B cell (primary cell): ENCODE measurements at regions not wholly inside any gene's neighbourhood (a gene's known extent, or its start where the extent isn't known, plus 50 kb on each side); places are given as distances from the start of the nearest gene placed in this dataset.

ENCODE experiments used
- ATAC-seq: fragments of 200-7000 bp; cut with Tn5 transposase; one replicate; pipeline ENCODE4 v1.10.0; 2021; ENCODE audit warnings: low read depth, mild to moderate bottlenecking, moderate number of reproducible peaks, moderate library complexity
- CTCF ChIA-PET: fragments of 350-600 bp; sonication (Branson Sonifier 250); formaldehyde crosslinking; loops from one replicate; lab custom pipeline; 2021; ENCODE audit warnings: antibody characterized with exemption, inconsistent platforms; lab: Charles Lee
- POLR2A ChIA-PET: fragments of 350-600 bp; sonication (Branson Sonifier 250); formaldehyde crosslinking; loops from one replicate; lab custom pipeline; 2021; ENCODE audit warnings: antibody characterized with exemption; lab: Charles Lee
- DNase-seq: peaks from one replicate; pipeline ENCODE4 v3.0.0; 2013
- H2AFZ ChIP-seq: 2 replicates; pipeline ENCODE4 v1.6.1; 2012; ENCODE audit warnings: mild to moderate bottlenecking, low read depth, low read length; ENCODE audit not compliant: insufficient read depth, poor library complexity, severe bottlenecking
- H3K27ac ChIP-seq, 2 donors: 1 replicate in 1 of 2; 2 replicates in 1 of 2; pipeline ENCODE4 v1.5.1; 2012 to 2013; ENCODE audit warnings: low read length in 2 of 2, mild to moderate bottlenecking in 2 of 2, moderate library complexity in 1 of 2
- H3K27me3 ChIP-seq, 4 experiments: fragments of 200-600 bp in 1 of 4; sonication (generic) in 1 of 4; replicated peaks in 1 of 4; 1 replicate in 2 of 4; 2 replicates in 2 of 4; pipeline versions ENCODE4 v1.6.1 to v1.7.0; 2013 to 2016; ENCODE audit warnings: low read length in 3 of 4, mild to moderate bottlenecking in 2 of 4, mixed read lengths in 1 of 4, moderate library complexity in 1 of 4; ENCODE audit not compliant: insufficient read depth in 4 of 4, control insufficient read depth in 3 of 4; ENCODE audit errors: control extremely low read depth in 1 of 4
- H3K36me3 ChIP-seq, 2 experiments: replicated peaks in 1 of 2; 1 replicate in 1 of 2; 2 replicates in 1 of 2; pipeline versions ENCODE4 v1.6.1 to v1.7.1; 2013; ENCODE audit warnings: low read length in 1 of 2; ENCODE audit not compliant: insufficient read depth in 2 of 2, control insufficient read depth in 1 of 2; ENCODE audit errors: control extremely low read depth in 1 of 2, extremely low read depth in 1 of 2
- H3K4me1 ChIP-seq, 2 donors: fragments of 200-600 bp in 1 of 2; sonication (generic) in 1 of 2; 1 replicate in 1 of 2; 2 replicates in 1 of 2; pipeline versions ENCODE4 v1.5.1 to v1.6.1; 2013 to 2017; ENCODE audit warnings: low read length in 2 of 2; ENCODE audit not compliant: control insufficient read depth in 2 of 2, insufficient read depth in 2 of 2
- H3K4me2 ChIP-seq: replicated peaks from 2 replicates; pipeline ENCODE3; 2012; ENCODE audit warnings: mild to moderate bottlenecking, low read depth, low read length; ENCODE audit not compliant: poor library complexity, severe bottlenecking
- H3K4me3 ChIP-seq, 5 experiments: fragments of 200-600 bp in 1 of 5; sonication (generic) in 1 of 5; 1 replicate in 3 of 5; 2 replicates in 2 of 5; pipeline versions ENCODE4 v1.5.1 to v1.7.0; 2011 to 2016; ENCODE audit warnings: low read length in 4 of 5, mild to moderate bottlenecking in 4 of 5, low read depth in 2 of 5, control low read depth in 1 of 5, moderate library complexity in 1 of 5; ENCODE audit not compliant: insufficient read depth in 1 of 5; ENCODE audit errors: control extremely low read depth in 1 of 5, extremely low read depth in 1 of 5
- H3K79me2 ChIP-seq: fragments of 200-600 bp; sonication (generic); one replicate; pipeline ENCODE4 v1.6.0; 2016; ENCODE audit warnings: low read length; ENCODE audit not compliant: control insufficient read depth, insufficient read depth
- H3K9ac ChIP-seq: fragments of 200-600 bp; sonication (generic); 2 replicates; pipeline ENCODE4 v1.6.1; 2017; ENCODE audit warnings: mild to moderate bottlenecking, low read length, moderate library complexity
- H3K9me3 ChIP-seq, 3 donors: one replicate each; pipeline versions ENCODE4 v1.6.1 to v1.7.1; 2013; ENCODE audit warnings: low read length in 2 of 3; ENCODE audit not compliant: control insufficient read depth in 2 of 3, insufficient read depth in 1 of 3; ENCODE audit errors: control extremely low read depth in 1 of 3
- H4K20me1 ChIP-seq: 2 replicates; pipeline ENCODE4 v1.6.0; 2012; ENCODE audit warnings: mild to moderate bottlenecking, low read length; ENCODE audit not compliant: insufficient read depth, control insufficient read depth, poor library complexity, severe bottlenecking
- H3K27ac Mint-ChIP-seq: one replicate; pipeline ENCODE4 v1.8.0; 2021; ENCODE audit warnings: mixed read lengths
- H3K27me3 Mint-ChIP-seq: one replicate; pipeline ENCODE4 v1.8.0; 2021; ENCODE audit warnings: mixed read lengths
- H3K4me1 Mint-ChIP-seq: one replicate; pipeline ENCODE4 v1.8.0; 2021; ENCODE audit warnings: mixed read lengths
- H3K4me3 Mint-ChIP-seq: one replicate; pipeline ENCODE4 v1.8.0; 2021; ENCODE audit warnings: mixed read lengths
- H3K9me3 Mint-ChIP-seq: one replicate; pipeline ENCODE4 v1.8.0; 2022; ENCODE audit warnings: mixed read lengths; ENCODE audit not compliant: insufficient read depth
- EZH2 ChIP-seq: IDR thresholded peaks from 2 replicates; pipeline ENCODE4 v1.6.1; 2012; ENCODE audit warnings: borderline replicate concordance, low read depth, mild to moderate bottlenecking, moderate library complexity, low read length; ENCODE audit not compliant: insufficient read depth, poor library complexity, severe bottlenecking
- WGBS: methylation state at CpG from one replicate; pipeline ENCODE4 v1.1.5; 2013; ENCODE audit warnings: missing lambda C conversion rate; ENCODE audit not compliant: insufficient coverage; 5-methylcytosine and 5-hydroxymethylcytosine counted together
- intact Hi-C: fragments of 100-400 bp; cut with micrococcal nuclease; formaldehyde crosslinking; loops from one replicate; pipeline ENCODE4 v1.10.0; 2022
- TF ChIP-seq, protein P1 (sequence below): fragments of 200-600 bp; IDR thresholded peaks from one replicate; pipeline ENCODE4 v1.8.0; 2022; ENCODE audit warnings: antibody characterized with exemption, mild to moderate bottlenecking

GRCh38 chr15:96606617-96607016 is 276.1 kb downstream of the NR2F2 start:
- ChIA-PET POLR2A (no interaction called here), CTCF (no interaction called here)
- Mint-ChIP-seq H3K4me3 (no peak overlapping the region), H3K9me3 (no peaks in the 10 kb centered on the region), H3K4me1 (no peaks in the 10 kb centered on the region), H3K27me3 (no peaks in the 10 kb centered on the region), H3K27ac (no peak overlapping the region)
- H3K4me2 ChIP-seq, result no peak overlapping the region
- TF ChIP-seq, protein P1, sequence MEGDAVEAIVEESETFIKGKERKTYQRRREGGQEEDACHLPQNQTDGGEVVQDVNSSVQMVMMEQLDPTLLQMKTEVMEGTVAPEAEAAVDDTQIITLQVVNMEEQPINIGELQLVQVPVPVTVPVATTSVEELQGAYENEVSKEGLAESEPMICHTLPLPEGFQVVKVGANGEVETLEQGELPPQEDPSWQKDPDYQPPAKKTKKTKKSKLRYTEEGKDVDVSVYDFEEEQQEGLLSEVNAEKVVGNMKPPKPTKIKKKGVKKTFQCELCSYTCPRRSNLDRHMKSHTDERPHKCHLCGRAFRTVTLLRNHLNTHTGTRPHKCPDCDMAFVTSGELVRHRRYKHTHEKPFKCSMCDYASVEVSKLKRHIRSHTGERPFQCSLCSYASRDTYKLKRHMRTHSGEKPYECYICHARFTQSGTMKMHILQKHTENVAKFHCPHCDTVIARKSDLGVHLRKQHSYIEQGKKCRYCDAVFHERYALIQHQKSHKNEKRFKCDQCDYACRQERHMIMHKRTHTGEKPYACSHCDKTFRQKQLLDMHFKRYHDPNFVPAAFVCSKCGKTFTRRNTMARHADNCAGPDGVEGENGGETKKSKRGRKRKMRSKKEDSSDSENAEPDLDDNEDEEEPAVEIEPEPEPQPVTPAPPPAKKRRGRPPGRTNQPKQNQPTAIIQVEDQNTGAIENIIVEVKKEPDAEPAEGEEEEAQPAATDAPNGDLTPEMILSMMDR, result no peak
- no peak for TF ChIP-seq EZH2
- ATAC-seq, result no peak
- WGBS, result 100% methylated on average over 1 of the region's 6 CpGs
- H4K20me1 ChIP-seq, result no peaks in the 10 kb centered on the region
- H3K4me3 ChIP-seq, result no peak overlapping the region
- DNase-seq, result no peak
- intact Hi-C loops, result no loop called here
- no peak overlapping the region for H3K27ac ChIP-seq
- H3K4me1 ChIP-seq, result no peaks in the 10 kb centered on the region
- no peaks in the 10 kb centered on the region for H3K79me2 ChIP-seq
- H3K27me3 ChIP-seq, result no peaks in the 10 kb centered on the region
- no peak overlapping the region for H2AFZ ChIP-seq
- no peaks in the 10 kb centered on the region for H3K36me3 ChIP-seq
- H3K9ac ChIP-seq, result no peak overlapping the region
- H3K9me3 ChIP-seq, result peaks cover 0 to 2% (median 0%) of the 10 kb centered on the region in 3 donors

DNA sequence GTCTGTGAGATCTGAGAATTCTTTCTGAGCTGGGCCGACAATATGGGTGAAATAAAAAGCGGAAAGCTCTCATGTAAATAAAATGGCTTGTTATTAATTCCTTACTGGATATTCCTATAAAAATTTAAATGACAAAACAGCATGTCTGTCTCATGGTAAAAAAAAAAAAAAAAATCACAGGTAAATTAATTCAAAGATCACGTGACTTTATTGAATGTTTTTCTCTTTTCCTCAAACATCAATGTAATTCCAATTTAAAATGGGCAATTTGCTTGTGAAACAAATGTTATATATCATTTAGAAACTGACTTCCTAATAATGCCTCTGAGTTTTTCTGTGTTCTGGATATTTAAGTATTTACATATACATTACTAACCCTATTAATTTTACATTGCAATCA is 280.3 kb downstream of the NR2F2 start:
- Histone ChIP-seq H3K4me1 (no peaks in the 10 kb centered on the region), H4K20me1 (no peaks in the 10 kb centered on the region), H3K27ac (no peak overlapping the region), H2AFZ (no peak overlapping the region), H3K27me3 (no peaks in the 10 kb centered on the region), H3K36me3 (no peaks in the 10 kb centered on the region), H3K4me2 (no peak overlapping the region), H3K79me2 (no peaks in the 10 kb centered on the region), H3K9ac (no peak overlapping the region), H3K9me3 (peaks cover 0 to 4% (median 3%) of the 10 kb centered on the region in 3 donors), H3K4me3 (no peak overlapping the region)
- no peak overlapping the region for H3K27ac Mint-ChIP-seq
- DNase-seq (no peak), ATAC-seq (no peak)
- TF ChIP-seq, protein P1, result no peak
- TF ChIP-seq EZH2, result no peak
- peaks cover 2% of the 10 kb centered on the region for H3K9me3 Mint-ChIP-seq
- H3K4me1 Mint-ChIP-seq, result no peaks in the 10 kb centered on the region
- intact Hi-C loops, result no loop called here
- no peak overlapping the region for H3K4me3 Mint-ChIP-seq
- H3K27me3 Mint-ChIP-seq, result no peaks in the 10 kb centered on the region
- POLR2A ChIA-PET, result no interaction called here
- WGBS, result no CpG with 5 or more reads among the region's 3 CpGs
- CTCF ChIA-PET, result no interaction called here
